ENCODE measurements at regions not wholly inside any gene's neighbourhood (a gene's known extent, or its start where the extent isn't known, plus 50 kb on each side); places are given as distances from the start of the nearest gene placed in this dataset.

- no peak for DNase-seq (ENCODE audit: low read depth)
Observed at GRCh38 chr3:106533788-106534160, 665.0 kb upstream of the CBLB start.

DNA sequence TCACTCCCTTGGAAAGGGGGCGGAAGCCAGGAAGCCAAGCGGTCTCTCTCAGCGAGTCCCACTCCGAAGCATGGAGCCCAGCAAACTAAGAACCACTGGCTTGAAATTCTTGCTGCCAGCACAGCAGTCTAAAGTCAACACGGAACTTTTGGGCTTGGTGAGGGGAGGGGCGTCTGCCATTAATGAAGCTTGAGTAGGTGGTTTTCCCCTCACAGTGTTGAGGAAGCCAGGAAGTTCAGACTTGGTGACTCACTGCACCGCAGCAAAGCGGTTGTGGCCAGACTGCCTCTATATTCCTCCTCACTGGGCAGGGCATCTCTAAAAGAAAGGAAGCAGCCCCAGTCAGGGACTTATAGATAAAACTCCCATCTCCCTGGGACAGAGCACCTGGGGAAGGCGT is 665.4 kb upstream of the CBLB start:
- no peak for DNase-seq (ENCODE audit: low read depth)

DNA sequence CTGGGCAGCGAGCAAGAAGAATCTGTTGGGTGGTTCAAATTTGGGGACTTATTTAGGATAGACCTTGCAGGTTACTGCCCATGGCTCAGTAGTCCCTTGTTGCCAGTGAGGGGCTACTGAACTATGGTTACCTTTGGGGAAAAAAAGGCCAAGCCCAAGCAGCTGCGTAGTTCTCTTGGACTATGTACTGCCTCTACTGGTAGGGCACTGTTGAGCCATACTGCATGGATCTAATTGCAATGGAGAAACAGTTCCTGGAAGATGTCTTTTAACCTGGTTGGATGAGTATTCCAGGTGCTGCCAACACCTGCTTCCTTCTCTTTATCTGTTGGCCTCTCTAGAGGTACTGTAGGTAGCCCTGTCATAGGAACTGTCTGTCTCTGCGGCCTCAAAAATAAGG is 671.9 kb upstream of the CBLB start:
- DNase-seq (ENCODE audit: low read depth) = no peak

DNA sequence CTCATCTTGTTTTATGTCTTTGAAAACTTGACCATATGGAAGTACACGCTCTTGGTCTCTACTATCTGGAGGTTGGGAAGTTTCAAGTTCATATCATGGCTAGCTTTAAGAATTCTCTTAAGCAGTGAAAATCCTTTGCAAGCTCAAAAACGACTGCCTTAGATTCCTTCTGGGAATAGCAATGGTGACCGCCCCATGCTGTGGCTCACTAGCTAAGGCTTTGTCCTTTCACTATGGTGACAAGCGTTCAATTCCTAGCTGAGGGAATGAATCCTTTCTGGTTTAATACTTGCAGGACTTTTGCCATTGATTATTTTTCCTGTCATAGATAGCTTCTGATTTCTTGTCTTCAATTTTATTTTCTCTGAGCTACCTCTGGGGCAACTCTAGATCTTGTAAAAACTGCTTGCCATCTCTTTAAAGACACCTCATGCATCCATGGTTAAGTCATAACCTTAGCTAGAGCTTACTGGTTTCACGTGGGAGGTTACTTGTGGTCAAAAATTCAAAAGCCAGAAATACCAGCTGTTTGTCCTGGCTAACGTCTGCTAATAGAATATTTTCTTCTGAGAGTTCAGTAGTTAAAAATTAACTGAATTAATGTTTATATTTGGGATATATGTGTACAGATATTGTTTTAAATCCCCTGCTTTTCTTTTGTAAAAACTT is 673.4 kb upstream of the CBLB start:
- no peak for DNase-seq (ENCODE audit: low read depth)

DNA sequence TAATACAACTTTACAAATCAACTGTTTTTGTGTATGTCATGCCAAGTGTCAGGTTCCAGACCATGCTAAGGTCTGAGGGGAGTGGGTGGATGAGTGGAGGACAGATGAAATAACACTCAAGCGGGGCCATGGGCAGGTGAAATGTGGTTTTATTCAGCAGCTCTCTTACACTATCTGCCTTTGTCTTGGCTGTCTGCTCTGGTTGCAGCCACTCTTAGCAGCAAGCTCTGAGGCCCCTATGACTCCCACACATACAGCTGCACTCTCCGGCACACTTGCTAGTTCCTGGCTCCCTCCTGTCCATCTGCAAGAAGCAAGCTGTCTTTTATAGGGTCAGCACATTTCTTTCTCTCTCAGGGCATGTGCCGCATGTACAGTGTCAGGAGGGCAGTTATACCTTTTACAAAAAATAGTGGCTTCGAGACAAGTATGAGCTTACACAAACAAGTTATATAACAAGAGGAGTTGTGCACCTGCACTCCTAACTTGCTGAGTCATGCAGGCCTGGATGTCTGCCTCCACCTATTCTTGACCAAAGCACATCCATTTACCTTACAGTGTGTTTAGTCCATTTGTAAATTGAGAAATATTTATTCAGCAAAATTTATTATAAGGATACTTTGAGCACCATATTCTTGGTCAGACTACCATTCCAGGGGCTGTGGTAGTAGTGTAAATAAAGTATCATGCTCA is 683.7 kb upstream of the CBLB start:
- no peak for DNase-seq (ENCODE audit: low read depth)

GRCh38 chr3:106560451-106560966 is 691.7 kb upstream of the CBLB start:
- no peak for DNase-seq (ENCODE audit: low read depth)

GRCh38 chr3:106566277-106566676 is 697.5 kb upstream of the CBLB start:
- DNase-seq (ENCODE audit: low read depth) = no peak

GRCh38 chr3:106570426-106570825 is 701.6 kb upstream of the CBLB start:
- no peak for DNase-seq (ENCODE audit: low read depth)

DNA sequence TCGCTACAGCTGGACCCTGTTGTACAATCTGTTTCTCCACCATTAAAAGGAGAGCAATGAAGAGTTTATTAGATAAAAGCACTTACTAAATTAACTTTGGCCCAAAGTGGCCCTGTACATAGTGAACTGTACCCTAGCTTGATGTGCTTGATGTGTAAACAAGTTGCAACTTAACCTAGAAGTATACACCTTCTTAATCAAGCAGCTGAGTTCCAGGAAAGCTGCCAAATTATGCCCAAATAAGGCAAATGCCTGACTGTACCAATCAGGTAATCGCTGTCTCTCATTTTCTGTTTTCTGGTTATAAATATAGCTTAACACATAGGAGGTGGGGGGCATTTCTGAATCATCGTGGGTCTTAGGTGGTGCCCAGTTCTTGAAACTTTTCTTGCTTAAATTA is 704.8 kb upstream of the CBLB start:
- DNase-seq (ENCODE audit: low read depth) = no peak

DNA sequence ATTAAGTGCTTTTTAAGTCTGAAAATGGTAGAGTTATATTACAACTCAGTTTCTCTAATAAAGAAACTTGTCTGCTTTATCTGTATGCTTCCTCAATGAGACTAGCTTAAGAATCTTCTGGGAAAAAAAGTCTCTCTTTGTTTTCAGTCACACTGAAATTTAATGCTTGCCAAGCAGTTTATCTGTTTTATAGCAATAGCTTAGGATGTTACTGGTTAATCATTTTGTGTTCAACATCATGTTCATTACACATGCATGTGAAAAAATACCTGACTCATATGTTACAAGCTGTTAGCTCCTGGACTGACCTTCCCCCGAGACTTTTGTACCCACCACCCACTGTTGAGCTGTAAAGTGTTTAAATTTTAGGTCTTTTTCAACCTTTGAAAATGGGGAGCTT is 706.2 kb upstream of the CBLB start:
- no peak for DNase-seq (ENCODE audit: low read depth)

GRCh38 chr3:106577241-106577640 is 708.4 kb upstream of the CBLB start:
- no peak for DNase-seq (ENCODE audit: low read depth)

- DNase-seq (ENCODE audit: low read depth) = no peak
Observed at GRCh38 chr3:106578911-106579310, 710.1 kb upstream of the CBLB start.

DNA sequence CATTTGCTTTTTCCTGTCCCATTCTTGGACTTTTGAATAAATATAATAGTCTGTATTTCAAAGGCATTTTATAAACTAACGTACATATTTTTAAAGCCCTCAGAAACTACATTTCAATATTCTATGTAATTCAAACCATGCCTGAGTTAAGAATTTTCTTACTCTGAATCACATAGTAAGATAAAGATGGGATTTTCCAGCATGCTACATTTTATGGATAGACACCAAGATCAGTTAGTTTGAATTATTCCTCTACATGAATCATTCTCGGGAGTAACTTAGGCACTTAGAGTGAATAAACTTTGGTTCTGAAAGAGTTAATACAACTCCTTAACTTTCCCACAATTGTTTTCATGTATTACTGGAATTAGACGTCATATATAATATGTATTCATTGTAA is 713.3 kb upstream of the CBLB start:
- DNase-seq (ENCODE audit: low read depth) = no peak

- no peak for DNase-seq (ENCODE audit: low read depth)
Observed at GRCh38 chr3:106587551-106587950, 718.7 kb upstream of the CBLB start.

DNA sequence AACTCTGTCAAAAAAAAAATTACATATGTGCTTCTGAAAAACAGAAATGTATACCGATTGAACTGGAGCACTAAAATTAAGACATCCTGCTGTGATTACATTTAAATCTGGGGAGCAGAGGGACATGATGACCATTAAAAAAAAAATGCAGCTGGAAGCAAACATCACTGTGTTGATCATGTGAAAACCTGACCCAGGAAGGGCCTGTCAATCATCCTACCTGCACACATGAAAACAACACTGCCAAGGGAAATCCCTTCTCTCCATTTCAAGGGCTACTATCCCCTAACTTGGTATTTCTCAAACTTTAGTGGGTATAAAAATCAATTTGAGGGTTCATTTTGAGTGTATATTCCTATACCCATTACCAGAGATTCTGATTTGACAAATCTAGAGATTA is 719.9 kb upstream of the CBLB start:
- DNase-seq (ENCODE audit: low read depth) = no peak

GRCh38 chr3:106589311-106589942 is 720.6 kb upstream of the CBLB start:
- no peak for DNase-seq (ENCODE audit: low read depth)

DNA sequence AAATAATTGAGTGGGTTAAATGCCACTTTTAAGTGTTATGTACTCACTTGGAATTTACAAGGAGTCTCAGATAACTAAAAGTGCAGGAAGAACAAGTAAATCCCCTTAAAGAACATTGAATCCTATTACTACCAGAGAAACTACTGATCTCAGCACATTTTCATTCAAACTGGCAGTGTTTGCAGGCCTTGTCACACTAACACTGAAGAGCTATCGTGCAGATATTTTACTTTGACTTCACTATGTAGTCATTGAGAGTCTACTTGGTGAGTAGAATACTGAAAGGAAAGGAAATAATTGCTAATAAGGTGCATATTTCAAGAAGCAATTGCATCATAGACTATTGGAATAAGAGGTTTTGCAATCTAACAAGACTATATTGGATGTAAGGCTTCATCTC is 721.4 kb upstream of the CBLB start:
- no peak for DNase-seq (ENCODE audit: low read depth)

DNA sequence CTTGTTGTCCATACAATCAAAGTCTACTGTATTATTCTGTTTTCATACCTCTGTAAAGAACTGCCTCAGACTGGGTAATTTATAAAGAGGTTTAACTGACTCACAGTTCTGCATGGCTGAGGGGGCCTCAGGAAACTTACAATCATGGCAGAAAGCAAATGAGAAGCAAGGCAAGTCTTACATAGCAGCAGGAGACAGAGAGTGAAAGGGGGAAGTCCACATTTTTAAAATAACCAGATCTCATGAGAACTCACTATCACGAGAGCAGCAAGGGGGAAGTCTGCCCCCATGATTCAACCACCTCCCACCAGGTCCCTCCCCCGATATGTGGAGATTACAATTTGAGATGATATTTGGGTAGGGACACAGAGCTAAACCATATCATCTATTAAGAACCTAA is 724.6 kb upstream of the CBLB start:
- DNase-seq (ENCODE audit: low read depth) = no peak

DNA sequence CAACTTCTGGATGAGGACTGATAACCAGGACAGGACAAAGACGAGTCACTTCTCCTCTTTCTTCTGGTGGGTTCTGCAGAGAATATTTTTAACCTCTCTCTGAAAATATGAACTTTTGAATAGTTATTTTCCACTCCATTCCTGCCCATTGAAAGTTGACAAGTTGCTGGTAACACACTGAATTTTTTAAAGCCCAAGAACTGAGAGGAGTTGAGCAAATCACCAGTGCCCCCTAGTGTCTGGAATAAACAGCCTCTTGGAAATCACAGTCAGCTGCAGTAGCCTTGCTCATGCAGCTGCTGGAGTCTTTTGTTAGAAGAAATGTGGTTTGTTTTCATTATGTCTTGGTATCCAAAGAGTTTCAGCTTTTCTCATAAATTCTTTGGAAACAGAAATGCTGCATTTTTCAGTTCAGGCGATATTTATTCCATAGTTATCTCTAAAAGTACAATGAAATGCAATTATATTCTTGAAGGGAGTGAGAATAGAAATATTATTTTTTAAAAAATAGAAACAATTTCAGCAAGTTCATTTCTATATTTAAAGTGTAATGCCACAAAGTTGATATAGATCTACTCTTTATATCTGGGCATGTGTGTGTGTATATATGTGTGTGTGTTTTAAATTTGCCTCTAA is 741.0 kb upstream of the CBLB start:
- DNase-seq (ENCODE audit: low read depth) = no peak

DNA sequence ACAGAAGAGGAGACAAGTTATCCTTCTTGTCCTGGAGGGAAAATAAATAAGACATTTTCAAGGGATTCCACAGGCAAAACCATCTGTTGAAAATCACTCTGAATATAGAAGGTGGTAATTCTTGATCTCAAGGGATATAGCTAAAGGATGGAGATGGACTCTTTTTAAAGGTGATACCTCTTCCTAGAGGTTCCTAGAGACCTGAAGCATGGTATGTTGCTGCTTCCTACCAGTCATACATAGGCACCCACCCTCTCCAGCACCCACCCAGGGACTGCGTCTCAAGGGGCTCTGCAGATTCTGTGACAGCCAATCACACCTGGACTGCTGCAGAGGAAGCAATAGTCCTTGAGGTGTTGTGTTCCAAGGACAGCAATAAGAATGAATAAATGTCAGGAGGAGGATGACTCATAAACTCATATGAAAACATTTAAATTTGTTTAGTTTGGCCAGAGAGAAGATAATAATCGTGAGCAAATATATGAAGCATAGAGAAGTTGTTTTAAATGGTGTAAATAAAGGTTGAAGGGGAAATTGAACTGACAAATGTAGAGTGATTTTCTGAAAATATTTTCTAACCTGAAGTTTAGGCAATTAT is 741.6 kb upstream of the CBLB start:
- no peak for DNase-seq (ENCODE audit: low read depth)

DNA sequence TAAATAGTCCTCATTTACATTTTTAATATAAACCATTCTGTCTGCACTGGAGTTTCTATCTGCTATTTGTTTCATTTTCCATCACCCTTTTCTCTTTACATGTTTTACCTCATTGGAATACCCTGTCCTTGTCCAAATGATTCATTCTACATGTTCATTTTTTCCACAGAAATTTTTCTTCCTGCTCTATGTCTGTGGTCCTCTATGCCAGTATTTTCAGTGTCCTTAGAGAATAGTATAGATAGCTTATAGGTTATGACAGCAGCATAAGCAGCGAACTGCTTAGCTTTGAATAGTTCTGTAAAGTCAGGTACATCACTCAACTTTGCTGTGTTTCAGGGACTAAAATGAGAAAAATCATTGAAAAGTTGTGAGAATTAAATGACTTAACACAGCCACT is 742.3 kb upstream of the CBLB start:
- DNase-seq (ENCODE audit: low read depth) = no peak

GRCh38 chr3:106611841-106612240 is 743.0 kb upstream of the CBLB start:
- DNase-seq (ENCODE audit: low read depth) = no peak

DNA sequence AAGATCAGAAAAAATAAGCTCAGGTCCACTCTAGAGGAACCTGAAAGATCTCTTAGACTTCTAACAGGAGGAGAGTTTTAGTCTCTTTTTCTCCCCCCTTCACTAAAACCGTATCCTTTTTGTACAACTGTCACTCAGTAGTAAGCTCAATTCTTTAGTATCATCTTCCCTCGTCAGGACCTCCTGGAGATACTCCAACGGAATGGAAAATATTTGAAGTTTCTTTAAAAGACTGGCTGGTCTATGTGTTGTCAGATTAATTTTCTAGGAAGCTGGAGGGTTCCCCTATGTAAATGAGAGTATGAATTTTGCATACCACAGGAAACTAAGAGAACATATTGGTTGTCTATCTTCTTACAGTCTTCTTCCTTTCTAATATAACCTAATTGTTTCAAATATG is 747.7 kb upstream of the CBLB start:
- DNase-seq (ENCODE audit: low read depth) = no peak

Measured in stimulated activated CD8-positive, alpha-beta memory T cell treated with anti-CD3 and anti-CD28 coated beads, Interleukin-15, amount 100 ng/mL, for 24 hours (primary cell).